ENCODE measurements at regions not wholly inside any gene's neighbourhood (a gene's known extent, or its start where the extent isn't known, plus 50 kb on each side); places are given as distances from the start of the nearest gene placed in this dataset.

- no peak for TF ChIP-seq CTCF (conservative IDR thresholded peaks at IDR 0.05)
- no peak for TF ChIP-seq ZFX (IDR thresholded peaks at IDR 0.05)
These were observed 1070.8 kb downstream of the FAM133A start for GRCh38 chrX:94744786-94745185.
